ENCODE measurements at regions not wholly inside any gene's neighbourhood (a gene's known extent, or its start where the extent isn't known, plus 50 kb on each side); places are given as distances from the start of the nearest gene placed in this dataset.

- no peak for TF ChIP-seq ZUFSP (CRISPR knock-in tag; IDR thresholded peaks at IDR 0.05; ENCODE audit: borderline replicate concordance)
- TF ChIP-seq ZNF337 (CRISPR knock-in tag; IDR thresholded peaks at IDR 0.05; ENCODE audit: borderline replicate concordance, low read depth): no peak
- no peak for TF ChIP-seq SPEN (CRISPR knock-in tag; IDR thresholded peaks at IDR 0.05; ENCODE audit: low read depth)
- TF ChIP-seq NR2F6 (IDR thresholded peaks at IDR 0.05): no peak
- no peak for TF ChIP-seq NR2F6 (CRISPR knock-in tag; IDR thresholded peaks at IDR 0.05)
These were observed 370.8 kb upstream of the BTBD3 start (continued) for GRCh38 chr20:11546939-11547338.

- ChIA-PET CTCF (ENCODE audit: low intra/inter-chr PET ratio, low total read pairs) (no interaction called here), POLR2A (no interaction called here)
- no peak overlapping the region for H2AFZ ChIP-seq (ENCODE audit: low read length)
- H3K79me2 ChIP-seq (ENCODE audit: insufficient read depth, low read length): no peaks in the 10 kb centered on the region
- 16% methylated on average over 6 of the region's 6 CpGs for WGBS (ENCODE audit: low lambda C conversion rate)
- H3K9me3 ChIP-seq (ENCODE audit: low read length): no peaks in the 10 kb centered on the region
- no peak overlapping the region for H3K27ac ChIP-seq (ENCODE audit: extremely low read length, insufficient read depth, low read length)
- FAIRE-seq: no peak
- intact Hi-C loops (cut with micrococcal nuclease; ENCODE audit: unreplicated experiment): loop anchor here (10.0 kb wide), 2 partner anchors 275 to 875 kb away; partner anchors contain the start of gene JAG1
- in situ Hi-C loops (cut with HindIII; ENCODE audit: extremely low pct_ligation_motif_present, low pct_unique_long_range_greater_than_20kb): loop anchor here (10.0 to 25.0 kb wide), 6 partner anchors 995 to 1935 kb away; partner anchors contain the start of genes MKKS and SLX4IP
- TF ChIP-seq MAFK (conservative IDR thresholded peaks at IDR 0.05 in 1 of 2, IDR thresholded peaks at IDR 0.05 in 1 of 2; ENCODE audit: low read length in 2 of 2) (peak; percentile 51 to 60; a peak in 3 of 4 replicates), LCORL (IDR thresholded peaks at IDR 0.05) (no peak), LCORL (CRISPR knock-in tag; IDR thresholded peaks at IDR 0.05) (no peak), MAFF (IDR thresholded peaks at IDR 0.05; ENCODE audit: low read depth, low read length) (0 out of 2 replicates have a peak, but pooled peaks have one; percentile 32), NFAT5 (CRISPR knock-in tag; IDR thresholded peaks at IDR 0.05) (no peak)
- DNase-seq (ENCODE audit: low spot score): no peak
- H3K4me2 ChIP-seq (ENCODE audit: low read depth, low read length): no peak overlapping the region
- H4K20me1 ChIP-seq (ENCODE audit: insufficient read depth, low read length): no peaks in the 10 kb centered on the region
- no peak overlapping the region for H3K4me3 ChIP-seq (replicated peaks in 1 of 3; ENCODE audit: insufficient read depth in 1 of 3, low read depth in 2 of 3, low read length in 3 of 3)
- H3K9ac ChIP-seq (ENCODE audit: insufficient read depth, low read depth, low read length): no peak overlapping the region
- ATAC-seq: no peak
- no peaks in the 10 kb centered on the region; a peak in 1 of 5 replicates for H3K27me3 ChIP-seq (ENCODE audit: control insufficient read depth in 1 of 2, insufficient read depth in 2 of 2, low read length in 2 of 2)
- H3K36me3 ChIP-seq (replicated peaks in 1 of 2; ENCODE audit: control insufficient read depth in 1 of 2, insufficient read depth in 2 of 2, low read length in 2 of 2): no peaks in the 10 kb centered on the region
- no TSS peak for BruUV-seq (replicated peaks)
- no peaks in the 10 kb centered on the region for H3K4me1 ChIP-seq (ENCODE audit: insufficient read depth, low read length)
These were observed 368.3 kb upstream of the BTBD3 start for GRCh38 chr20:11549172-11550103.
